SU-DHL-6 (cell line): ENCODE measurements at regions not wholly inside any gene's neighbourhood (a gene's known extent, or its start where the extent isn't known, plus 50 kb on each side); places are given as distances from the start of the nearest gene placed in this dataset.

Source experiments
- EZH2phosphoT487 ChIP-seq: fragments of 200-600 bp; sonication (generic), shearing (Covaris generic); conservative IDR thresholded peaks from 2 replicates; pipeline ENCODE4 v1.6.1; 2018; ENCODE audit warnings: mild to moderate bottlenecking, antibody characterized with exemption, low read length, moderate library complexity, mixed read lengths
- TF ChIP-seq, protein P1 (sequence below): fragments of 200-600 bp; sonication (generic); IDR thresholded peaks from one replicate; pipeline ENCODE4 v1.5.1; 2017; ENCODE audit warnings: antibody characterized with exemption, mild to moderate bottlenecking, low read length, moderate library complexity; ENCODE audit not compliant: insufficient read depth, poor library complexity, severe bottlenecking

- TF ChIP-seq, protein P1, sequence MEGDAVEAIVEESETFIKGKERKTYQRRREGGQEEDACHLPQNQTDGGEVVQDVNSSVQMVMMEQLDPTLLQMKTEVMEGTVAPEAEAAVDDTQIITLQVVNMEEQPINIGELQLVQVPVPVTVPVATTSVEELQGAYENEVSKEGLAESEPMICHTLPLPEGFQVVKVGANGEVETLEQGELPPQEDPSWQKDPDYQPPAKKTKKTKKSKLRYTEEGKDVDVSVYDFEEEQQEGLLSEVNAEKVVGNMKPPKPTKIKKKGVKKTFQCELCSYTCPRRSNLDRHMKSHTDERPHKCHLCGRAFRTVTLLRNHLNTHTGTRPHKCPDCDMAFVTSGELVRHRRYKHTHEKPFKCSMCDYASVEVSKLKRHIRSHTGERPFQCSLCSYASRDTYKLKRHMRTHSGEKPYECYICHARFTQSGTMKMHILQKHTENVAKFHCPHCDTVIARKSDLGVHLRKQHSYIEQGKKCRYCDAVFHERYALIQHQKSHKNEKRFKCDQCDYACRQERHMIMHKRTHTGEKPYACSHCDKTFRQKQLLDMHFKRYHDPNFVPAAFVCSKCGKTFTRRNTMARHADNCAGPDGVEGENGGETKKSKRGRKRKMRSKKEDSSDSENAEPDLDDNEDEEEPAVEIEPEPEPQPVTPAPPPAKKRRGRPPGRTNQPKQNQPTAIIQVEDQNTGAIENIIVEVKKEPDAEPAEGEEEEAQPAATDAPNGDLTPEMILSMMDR = no peak
- TF ChIP-seq EZH2phosphoT487 = no peak
These were observed 488.3 kb downstream of the INSC start for GRCh38 chr11:15602785-15603567.
